ENCODE measurements at regions not wholly inside any gene's neighbourhood (a gene's known extent, or its start where the extent isn't known, plus 50 kb on each side); places are given as distances from the start of the nearest gene placed in this dataset.

DNA sequence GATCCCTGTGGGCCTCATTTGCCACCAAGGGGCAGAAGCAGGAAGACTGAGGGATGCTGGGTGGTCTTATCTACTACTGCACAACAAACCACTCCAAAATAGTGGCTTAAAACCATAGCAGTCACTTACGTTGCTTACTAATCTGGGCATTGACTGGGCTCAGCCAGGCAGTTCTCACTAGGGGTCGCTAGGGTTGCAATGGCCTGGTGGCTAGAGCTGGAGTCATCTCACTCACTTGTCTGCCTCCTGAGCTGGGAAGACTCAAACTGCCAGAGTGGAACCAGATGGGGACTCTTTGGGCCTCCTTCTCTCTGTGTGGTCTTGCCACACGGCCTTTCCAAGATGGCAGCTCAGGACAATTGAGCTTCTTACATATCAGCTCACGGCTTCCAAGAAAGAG, 216.3 kb upstream of the BCOR start (continued):
- no peak for TF ChIP-seq RAD21 (conservative IDR thresholded peaks at IDR 0.05)
- no peak for TF ChIP-seq SMC3 (conservative IDR thresholded peaks at IDR 0.05; ENCODE audit: poor library complexity)

GRCh38 chrX:40313269-40313668, 215.5 kb upstream of the BCOR start:
- no peak overlapping the region for H3K27ac ChIP-seq (ENCODE audit: low read length)
- no peak overlapping the region for H3K9ac ChIP-seq (ENCODE audit: low read length)
- no peaks in the 10 kb centered on the region for H3K9me2 ChIP-seq (ENCODE audit: insufficient read depth, low read length)
- no peaks in the 10 kb centered on the region for H3K36me3 ChIP-seq (ENCODE audit: insufficient read depth, low read length)
- no peaks in the 10 kb centered on the region for H4K20me1 ChIP-seq (ENCODE audit: insufficient read depth)
- TF ChIP-seq EP300 (conservative IDR thresholded peaks at IDR 0.05; ENCODE audit: poor library complexity, severe bottlenecking): no peak
- TF ChIP-seq CTCF (IDR thresholded peaks at IDR 0.05; ENCODE audit: poor library complexity, severe bottlenecking): no peak
- TF ChIP-seq TAF1 (IDR thresholded peaks at IDR 0.05; ENCODE audit: low read depth): no peak
- TF ChIP-seq EZH2 (IDR thresholded peaks at IDR 0.05; ENCODE audit: borderline replicate concordance, insufficient read depth, low read length, poor library complexity, severe bottlenecking): no peak
- no peak for TF ChIP-seq MXI1 (conservative IDR thresholded peaks at IDR 0.05; ENCODE audit: poor library complexity, severe bottlenecking)
- TF ChIP-seq RAD21 (conservative IDR thresholded peaks at IDR 0.05): no peak
- TF ChIP-seq SMC3 (conservative IDR thresholded peaks at IDR 0.05; ENCODE audit: poor library complexity): no peak
- no peak for TF ChIP-seq REST (IDR thresholded peaks at IDR 0.05; ENCODE audit: borderline replicate concordance)
- TF ChIP-seq POLR2AphosphoS5 (IDR thresholded peaks at IDR 0.05): no peak
- no peak overlapping the region for H2AFZ ChIP-seq (ENCODE audit: low read depth, low read length)
- H3K4me3 ChIP-seq (ENCODE audit: low read length): no peak overlapping the region
- no peaks in the 10 kb centered on the region for H3K79me2 ChIP-seq (replicated peaks; ENCODE audit: insufficient read depth, low read length)
- no peaks in the 10 kb centered on the region for H3F3A ChIP-seq (ENCODE audit: insufficient read depth, low read length, poor library complexity, severe bottlenecking)
- no peaks in the 10 kb centered on the region for H3K9me3 ChIP-seq (ENCODE audit: low read length)
- no peak overlapping the region for H3K4me2 ChIP-seq (ENCODE audit: low read length)
- H3K27me3 ChIP-seq (ENCODE audit: insufficient read depth, low read depth, low read length): no peaks in the 10 kb centered on the region

DNA sequence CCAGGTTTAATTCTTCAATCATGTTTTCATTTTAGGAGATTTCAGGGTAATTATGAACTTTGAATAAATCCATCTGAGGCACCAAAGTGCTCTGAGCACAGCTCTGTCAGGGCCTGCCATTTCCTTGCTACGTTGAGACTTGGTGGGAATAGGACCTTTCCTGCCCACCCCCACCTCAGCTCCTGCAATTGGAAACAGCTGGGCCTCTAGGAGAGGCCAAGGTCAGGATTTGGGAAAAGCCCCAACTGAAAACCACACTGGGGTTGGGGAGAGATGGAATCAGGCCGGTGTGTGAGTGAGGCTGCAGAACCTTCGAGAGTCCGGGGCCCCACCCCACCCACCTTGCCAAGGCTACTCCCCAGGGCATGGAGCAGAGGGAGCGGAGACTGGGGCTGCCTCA, 212.7 kb upstream of the BCOR start:
- H3K27me3 ChIP-seq (ENCODE audit: insufficient read depth, low read depth, low read length): no peaks in the 10 kb centered on the region
- no peaks in the 10 kb centered on the region for H4K20me1 ChIP-seq (ENCODE audit: insufficient read depth)
- no peak overlapping the region for H3K27ac ChIP-seq (ENCODE audit: low read length)
- H3F3A ChIP-seq (ENCODE audit: insufficient read depth, low read length, poor library complexity, severe bottlenecking): no peaks in the 10 kb centered on the region
- no peak for TF ChIP-seq TAF1 (IDR thresholded peaks at IDR 0.05; ENCODE audit: low read depth)
- no peak for TF ChIP-seq MXI1 (conservative IDR thresholded peaks at IDR 0.05; ENCODE audit: poor library complexity, severe bottlenecking)
- no peak for TF ChIP-seq REST (IDR thresholded peaks at IDR 0.05; ENCODE audit: borderline replicate concordance)
- no peak for TF ChIP-seq SMC3 (conservative IDR thresholded peaks at IDR 0.05; ENCODE audit: poor library complexity)
- TF ChIP-seq EZH2 (IDR thresholded peaks at IDR 0.05; ENCODE audit: borderline replicate concordance, insufficient read depth, low read length, poor library complexity, severe bottlenecking): no peak
- no peak for TF ChIP-seq POLR2AphosphoS5 (IDR thresholded peaks at IDR 0.05)
- no peak for TF ChIP-seq EP300 (conservative IDR thresholded peaks at IDR 0.05; ENCODE audit: poor library complexity, severe bottlenecking)
- no peak for TF ChIP-seq RAD21 (conservative IDR thresholded peaks at IDR 0.05)
- no peak for TF ChIP-seq CTCF (IDR thresholded peaks at IDR 0.05; ENCODE audit: poor library complexity, severe bottlenecking)
- no peak overlapping the region for H3K9ac ChIP-seq (ENCODE audit: low read length)
- H3K4me2 ChIP-seq (ENCODE audit: low read length): no peak overlapping the region
- no peak overlapping the region for H3K4me3 ChIP-seq (ENCODE audit: low read length)
- no peaks in the 10 kb centered on the region for H3K36me3 ChIP-seq (ENCODE audit: insufficient read depth, low read length)
- no peaks in the 10 kb centered on the region for H3K79me2 ChIP-seq (replicated peaks; ENCODE audit: insufficient read depth, low read length)
- H2AFZ ChIP-seq (ENCODE audit: low read depth, low read length): no peak overlapping the region
- H3K9me2 ChIP-seq (ENCODE audit: insufficient read depth, low read length): no peaks in the 10 kb centered on the region
- no peaks in the 10 kb centered on the region for H3K9me3 ChIP-seq (ENCODE audit: low read length)

All from neural cell (in vitro differentiated cells).